Kidney (tissue), 13 donors: ENCODE measurements at regions not wholly inside any gene's neighbourhood (a gene's known extent, or its start where the extent isn't known, plus 50 kb on each side); places are given as distances from the start of the nearest gene placed in this dataset.

Experiments used
- DNase-seq, 5 donors: peaks; one replicate each; pipeline ENCODE4 v3.0.0-alpha.2; 2013 to 2020
- FAIRE-seq: peaks from 2 replicates; lab custom pipeline; 2012; peaks lifted over from hg19 to GRCh38; lab: Jason Lieb, UNC
- H3K27ac ChIP-seq, 2 donors: one replicate each; pipeline ENCODE4 v1.7.0; 2013; ENCODE audit warnings: low read depth in 2 of 2, low read length in 2 of 2, inconsistent platforms in 1 of 2
- H3K27me3 ChIP-seq: one replicate; pipeline ENCODE4 v1.7.1; 2013; ENCODE audit warnings: low read length, inconsistent platforms; ENCODE audit not compliant: control insufficient read depth, insufficient read depth
- H3K36me3 ChIP-seq, 3 donors: one replicate each; pipeline versions ENCODE4 v1.7.0 to v1.7.1; 2013; ENCODE audit warnings: low read length in 3 of 3, control low read depth in 1 of 3, inconsistent platforms in 1 of 3; ENCODE audit not compliant: insufficient read depth in 3 of 3, control insufficient read depth in 2 of 3
- H3K4me1 ChIP-seq, 3 donors: one replicate each; pipeline versions ENCODE4 v1.7.0 to v1.7.1; 2013; ENCODE audit warnings: low read length in 3 of 3, inconsistent platforms in 1 of 3, low read depth in 1 of 3; ENCODE audit not compliant: control insufficient read depth in 2 of 3, insufficient read depth in 2 of 3
- H3K4me3 ChIP-seq, 3 donors: one replicate each; pipeline versions ENCODE4 v1.7.0 to v1.8.1; 2013; ENCODE audit warnings: low read length in 3 of 3, control low read depth in 1 of 3, inconsistent platforms in 1 of 3
- H3K9ac ChIP-seq, 3 donors: one replicate each; pipeline versions ENCODE4 v1.7.0 to v1.7.1; 2013; ENCODE audit warnings: low read length in 3 of 3, control low read depth in 1 of 3, inconsistent platforms in 1 of 3
- H3K9me3 ChIP-seq, 3 donors: one replicate each; pipeline versions ENCODE4 v1.7.0 to v1.7.1; 2013; ENCODE audit warnings: low read length in 3 of 3, control low read depth in 1 of 3, inconsistent platforms in 1 of 3; ENCODE audit not compliant: control insufficient read depth in 2 of 3, insufficient read depth in 1 of 3
- intact Hi-C: fragments of 100-400 bp; cut with DNase I; formaldehyde crosslinking; loops from one replicate; pipeline ENCODE4 v1.11.1; 2022
- TF ChIP-seq, protein P1 (sequence below): IDR thresholded peaks from 3 replicates; pipeline ENCODE4 v1.5.1; 2012; ENCODE audit warnings: mild to moderate bottlenecking, moderate library complexity, borderline replicate concordance; ENCODE audit not compliant: insufficient read depth; ENCODE audit errors: extremely low read depth
- donor health status: control.
- donor health status: control.
- donor health status: control.
- donor health status: control.
- donor health status: control.
- donor health status: DM: yes; HTN: yes; CAD: no.
- donor health status: Normal renal cell carcinoma (clear cell type).

DNA sequence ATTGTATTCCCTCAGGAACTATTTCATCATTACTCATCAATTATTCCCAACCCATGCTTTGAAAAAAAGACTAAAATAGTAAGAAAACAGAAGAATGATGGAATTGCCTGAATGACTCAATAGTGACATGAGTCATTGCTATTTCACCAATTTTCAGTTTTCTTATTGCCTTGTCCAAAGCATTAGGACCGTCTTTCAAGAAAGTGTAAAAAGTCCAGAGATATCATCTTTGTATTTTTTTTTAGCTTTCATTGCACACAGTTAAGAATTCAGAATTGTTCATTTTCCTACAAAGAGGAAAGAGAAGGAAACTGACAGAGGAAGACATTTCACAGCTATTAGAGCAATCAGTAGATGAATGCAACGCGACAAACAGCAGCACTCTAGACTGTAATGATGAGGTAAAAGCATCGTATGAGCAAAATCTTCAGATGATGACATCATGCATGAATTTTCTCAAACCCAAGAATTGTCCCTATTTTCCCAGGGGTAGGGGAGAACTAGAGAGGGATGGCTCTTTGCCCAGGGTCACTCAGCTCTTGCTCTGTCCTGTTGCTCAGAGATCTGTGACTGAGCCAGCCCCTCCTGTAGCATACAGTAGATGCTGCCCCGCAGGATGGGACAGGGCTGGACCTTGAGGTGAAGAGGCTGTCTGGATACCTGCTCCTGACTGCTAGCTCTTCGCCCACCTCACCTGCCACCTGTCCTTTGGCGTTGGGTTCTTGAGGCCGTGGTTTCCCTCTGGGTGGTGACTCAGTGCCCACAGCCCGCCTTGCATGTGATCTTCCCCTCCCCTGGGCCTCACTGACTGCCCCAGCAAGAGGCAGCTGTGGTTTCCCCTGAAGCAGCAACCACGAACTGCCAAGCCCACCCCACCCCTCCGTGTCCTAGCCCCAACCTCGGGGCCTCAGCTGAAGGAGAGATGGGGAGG is 84.8 kb downstream of the PPCDC start:
- H3K27ac ChIP-seq: no peak overlapping the region

DNA sequence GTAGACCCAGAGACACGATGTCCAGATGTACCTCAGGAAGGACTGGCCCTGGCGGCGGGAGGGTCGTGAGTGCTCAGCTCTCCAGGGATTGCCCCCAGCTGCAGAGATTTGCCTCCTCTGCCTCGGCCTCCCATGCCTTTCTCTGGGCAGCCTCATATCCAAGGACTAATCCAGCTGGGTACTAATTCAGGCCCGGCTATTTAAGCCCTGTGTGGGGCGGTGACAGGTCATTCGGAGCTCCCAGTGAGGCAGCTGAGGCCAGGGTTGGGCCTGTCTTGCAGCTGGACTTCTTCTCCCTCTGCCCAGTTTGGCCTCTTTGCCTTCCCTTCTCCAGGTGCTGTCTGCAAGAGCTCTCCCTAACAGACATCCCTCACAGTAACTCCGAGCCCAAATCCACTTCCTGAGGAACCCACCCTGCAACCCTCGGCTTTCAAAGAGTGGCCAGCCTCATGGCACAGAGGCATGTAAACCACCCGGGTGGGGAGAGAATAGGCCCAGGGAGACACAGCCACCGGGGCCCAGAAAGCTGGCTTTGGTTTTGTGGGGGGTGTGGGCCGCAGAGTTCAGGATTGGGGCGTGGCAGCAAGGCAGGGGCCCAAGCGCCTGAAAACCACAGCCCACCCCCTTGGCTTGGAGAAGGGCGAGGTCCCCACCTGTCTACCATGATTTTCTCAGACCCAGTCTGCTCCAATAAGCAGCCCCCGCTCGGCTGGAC is 85.8 kb downstream of the PPCDC start:
- intact Hi-C loops: no loop called here
- Histone ChIP-seq H3K9ac (no peak overlapping the region), H3K27me3 (no peaks in the 10 kb centered on the region), H3K9me3 (peaks cover 0 to 7% (median 0%) of the 10 kb centered on the region in 3 donors), H3K36me3 (no peaks in the 10 kb centered on the region), H3K4me1 (peaks cover 0 to 10% (median 6%) of the 10 kb centered on the region in 3 donors), H3K4me3 (no peak overlapping the region), H3K27ac (no peak overlapping the region)
- TF ChIP-seq, protein P1, sequence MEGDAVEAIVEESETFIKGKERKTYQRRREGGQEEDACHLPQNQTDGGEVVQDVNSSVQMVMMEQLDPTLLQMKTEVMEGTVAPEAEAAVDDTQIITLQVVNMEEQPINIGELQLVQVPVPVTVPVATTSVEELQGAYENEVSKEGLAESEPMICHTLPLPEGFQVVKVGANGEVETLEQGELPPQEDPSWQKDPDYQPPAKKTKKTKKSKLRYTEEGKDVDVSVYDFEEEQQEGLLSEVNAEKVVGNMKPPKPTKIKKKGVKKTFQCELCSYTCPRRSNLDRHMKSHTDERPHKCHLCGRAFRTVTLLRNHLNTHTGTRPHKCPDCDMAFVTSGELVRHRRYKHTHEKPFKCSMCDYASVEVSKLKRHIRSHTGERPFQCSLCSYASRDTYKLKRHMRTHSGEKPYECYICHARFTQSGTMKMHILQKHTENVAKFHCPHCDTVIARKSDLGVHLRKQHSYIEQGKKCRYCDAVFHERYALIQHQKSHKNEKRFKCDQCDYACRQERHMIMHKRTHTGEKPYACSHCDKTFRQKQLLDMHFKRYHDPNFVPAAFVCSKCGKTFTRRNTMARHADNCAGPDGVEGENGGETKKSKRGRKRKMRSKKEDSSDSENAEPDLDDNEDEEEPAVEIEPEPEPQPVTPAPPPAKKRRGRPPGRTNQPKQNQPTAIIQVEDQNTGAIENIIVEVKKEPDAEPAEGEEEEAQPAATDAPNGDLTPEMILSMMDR: no peak
- FAIRE-seq (no peak), DNase-seq (no peak)

More for the DNA sequence above, 84.8 kb downstream of the PPCDC start:
- H3K9me3 ChIP-seq: peaks cover 0 to 4% (median 0%) of the 10 kb centered on the region in 3 donors
- H3K36me3 ChIP-seq: no peaks in the 10 kb centered on the region
- DNase-seq (peak in 1 of 5 donors; percentile 79), FAIRE-seq (no peak)
- H3K4me1 ChIP-seq: peaks cover 0 to 10% (median 6%) of the 10 kb centered on the region in 3 donors
- TF ChIP-seq, protein P1: no peak
- H3K4me3 ChIP-seq: no peak overlapping the region
- intact Hi-C loops: no loop called here
- H3K9ac ChIP-seq: no peak overlapping the region
- H3K27me3 ChIP-seq: no peaks in the 10 kb centered on the region

DNA sequence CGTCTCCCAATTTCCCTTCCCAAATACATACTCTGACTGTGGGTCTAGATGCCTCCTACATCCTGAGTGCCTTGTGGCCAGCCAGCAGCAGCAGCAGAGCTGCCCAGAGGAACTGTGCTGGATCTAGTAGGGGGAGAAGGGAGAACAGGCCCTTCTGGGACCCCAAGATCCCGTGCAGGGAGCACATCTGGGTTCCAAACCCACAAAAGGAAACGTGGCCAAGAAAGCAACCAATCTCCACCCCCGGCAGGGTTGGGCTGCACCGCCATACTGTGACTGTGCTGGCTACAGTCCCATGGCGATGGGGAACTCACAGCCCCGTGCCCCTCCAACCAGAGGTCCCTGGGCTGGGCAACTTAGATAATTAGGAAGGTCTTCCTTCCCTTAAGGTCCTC is 86.3 kb downstream of the PPCDC start:
- FAIRE-seq (no peak), DNase-seq (no peak)
- Histone ChIP-seq H3K9me3 (peaks cover 0 to 7% (median 0%) of the 10 kb centered on the region in 3 donors), H3K27ac (no peak overlapping the region), H3K36me3 (no peaks in the 10 kb centered on the region), H3K9ac (no peak overlapping the region), H3K4me3 (no peak overlapping the region), H3K27me3 (no peaks in the 10 kb centered on the region), H3K4me1 (peaks cover 0 to 10% (median 4%) of the 10 kb centered on the region in 3 donors)
- intact Hi-C loops: no loop called here
- TF ChIP-seq, protein P1: no peak
